SK-N-DZ (cell line): ENCODE measurements at regions not wholly inside any gene's neighbourhood (a gene's known extent, or its start where the extent isn't known, plus 50 kb on each side); places are given as distances from the start of the nearest gene placed in this dataset.
"Not testable (repeated sequence)": the region's sequence is repeated elsewhere in the genome, so short reads cannot be mapped to it uniquely, and the experiment has no call there.

Source experiments
- DNase-seq: peaks from one replicate; pipeline ENCODE4 v3.0.0-alpha.2; 2015; ENCODE audit warnings: low spot score

DNA sequence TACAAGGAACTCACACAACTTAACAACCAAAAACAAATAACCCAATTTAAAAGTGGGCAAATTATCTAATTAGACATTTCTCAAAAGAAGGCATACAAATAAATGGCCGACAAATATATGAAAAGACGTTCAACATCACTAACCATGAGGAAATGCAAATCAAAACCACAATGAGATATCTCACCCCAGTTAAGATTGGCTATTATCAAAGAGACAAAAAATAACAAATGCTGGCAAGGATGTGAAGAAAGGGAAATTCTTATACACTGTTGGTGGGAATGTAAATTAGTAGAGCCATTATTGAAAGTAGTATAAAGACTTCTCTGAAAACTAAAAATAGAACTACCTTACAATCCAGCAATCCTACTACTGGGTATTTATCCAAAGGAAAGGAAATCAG, 96.7 kb upstream of the SIRPG start:
- no peak for DNase-seq

DNA sequence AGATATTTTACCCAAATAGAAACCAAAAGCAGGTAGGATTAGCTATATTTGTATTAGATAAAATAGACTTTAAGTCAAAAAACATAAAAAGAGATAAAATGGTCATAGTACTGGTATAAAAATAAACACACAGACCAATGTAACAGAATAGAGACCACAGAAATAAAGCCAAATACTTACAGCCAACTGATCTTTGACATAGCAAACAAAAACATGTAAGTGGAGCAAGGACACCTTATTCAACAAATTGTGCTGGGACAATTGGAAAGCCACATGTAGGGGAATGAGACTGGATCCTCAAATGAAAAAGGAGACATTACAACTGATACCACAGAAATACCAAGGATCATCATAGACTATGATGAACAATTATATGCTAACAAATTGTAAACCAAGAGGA, 94.5 kb upstream of the SIRPG start:
- no peak for DNase-seq

DNA sequence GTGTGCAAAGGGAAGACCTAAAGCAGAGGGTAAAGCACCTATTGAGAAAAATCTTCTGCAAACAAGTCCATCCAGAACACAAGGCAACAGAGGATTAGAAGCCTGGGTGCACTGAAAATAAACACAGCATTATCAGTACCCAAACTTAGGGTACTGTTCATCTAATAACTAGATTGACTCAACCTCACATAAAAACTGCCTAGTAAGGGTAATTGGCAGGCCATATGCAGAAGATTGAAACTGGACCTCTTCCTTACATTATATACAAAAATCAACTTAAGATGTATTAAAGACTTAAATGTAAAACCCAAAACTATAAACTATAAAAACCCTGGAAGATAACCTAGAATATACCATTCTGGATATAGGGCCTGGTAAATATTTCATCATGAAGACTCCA, 91.2 kb upstream of the SIRPG start:
- no peak for DNase-seq

DNA sequence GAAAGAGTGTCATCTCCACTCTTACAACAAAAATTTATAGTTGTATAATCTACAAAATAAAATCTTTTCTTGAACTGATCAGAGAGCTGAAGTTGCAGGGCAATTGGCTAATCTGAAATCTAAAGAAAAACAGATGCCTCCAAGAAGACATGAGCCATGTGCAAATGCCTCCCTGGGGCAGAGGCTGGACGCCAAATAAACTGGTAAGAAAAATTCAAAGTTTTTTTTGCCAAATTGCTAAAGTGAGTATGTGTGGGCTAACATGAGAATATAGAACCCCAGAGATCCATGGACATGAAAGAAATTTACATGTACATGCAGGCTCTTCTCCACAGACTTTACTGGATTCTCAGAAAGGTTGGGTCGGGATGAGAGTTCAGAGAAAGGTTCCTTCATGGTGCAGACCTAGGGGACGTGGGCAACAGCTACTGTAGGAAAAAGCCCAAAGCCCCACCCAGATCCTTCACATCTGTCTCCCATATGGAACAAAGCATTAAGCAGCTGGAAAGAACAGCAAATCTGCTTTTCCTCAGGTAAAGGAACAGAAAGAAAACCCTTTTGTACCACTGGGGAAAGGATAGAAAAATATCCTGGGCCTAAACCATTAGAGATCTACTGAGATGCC, 90.5 kb upstream of the SIRPG start:
- peak; percentile 12 for DNase-seq

DNA sequence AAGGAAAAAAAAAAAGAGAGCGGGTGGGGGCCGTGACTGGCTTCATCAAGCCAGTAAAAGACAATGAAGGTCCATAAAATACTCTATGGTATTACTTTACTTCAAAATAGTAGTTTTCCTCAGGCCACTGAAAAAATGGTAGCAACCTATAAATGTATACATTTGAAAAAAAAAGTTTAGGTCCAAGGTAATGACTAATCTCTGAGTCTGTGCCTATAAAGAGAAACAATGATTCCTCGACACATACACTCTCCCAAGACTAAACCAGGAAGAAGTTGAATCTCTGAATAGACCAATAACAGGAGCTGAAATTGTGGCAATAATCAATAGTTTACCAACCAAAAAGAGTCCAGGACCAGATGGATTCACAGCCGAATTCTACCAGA, 84.5 kb upstream of the SIRPG start:
- not testable (repeated sequence) for DNase-seq

DNA sequence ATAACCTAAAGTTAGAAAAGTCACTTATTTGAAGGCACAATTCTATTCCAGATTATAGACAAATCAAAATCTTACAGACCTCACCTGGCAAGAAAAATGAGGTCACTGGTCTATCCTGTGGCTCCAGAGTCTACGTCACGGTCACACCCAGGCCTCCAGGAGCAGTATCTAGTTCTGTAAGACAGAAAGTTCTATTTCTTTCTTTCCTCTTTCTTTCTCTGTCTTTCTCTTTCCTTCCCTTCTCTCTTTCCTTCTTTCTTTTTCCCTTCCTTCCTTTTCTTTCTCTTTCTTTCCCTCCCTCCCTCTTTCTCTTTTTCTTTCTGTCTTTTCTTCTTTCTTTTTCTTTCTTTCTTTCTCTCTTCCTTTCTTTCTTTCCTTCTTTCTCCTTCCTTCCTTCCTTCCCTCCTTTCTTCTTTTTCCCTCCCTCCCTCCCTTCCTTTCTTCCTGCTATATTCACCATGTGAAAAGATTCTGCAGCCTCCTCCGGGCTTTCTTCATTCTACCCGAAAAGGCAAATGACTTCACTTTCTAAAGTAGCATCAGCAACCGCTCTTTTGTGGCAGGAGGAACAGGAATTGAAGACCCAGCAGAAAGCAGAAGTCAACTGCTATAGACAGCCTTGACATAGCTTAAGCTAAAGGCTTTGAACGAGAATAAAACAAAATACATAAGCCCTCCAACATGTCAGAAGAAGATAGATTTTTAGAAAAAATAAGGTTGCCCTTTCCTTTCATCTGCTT, 83.9 kb upstream of the SIRPG start:
- no peak for DNase-seq

DNA sequence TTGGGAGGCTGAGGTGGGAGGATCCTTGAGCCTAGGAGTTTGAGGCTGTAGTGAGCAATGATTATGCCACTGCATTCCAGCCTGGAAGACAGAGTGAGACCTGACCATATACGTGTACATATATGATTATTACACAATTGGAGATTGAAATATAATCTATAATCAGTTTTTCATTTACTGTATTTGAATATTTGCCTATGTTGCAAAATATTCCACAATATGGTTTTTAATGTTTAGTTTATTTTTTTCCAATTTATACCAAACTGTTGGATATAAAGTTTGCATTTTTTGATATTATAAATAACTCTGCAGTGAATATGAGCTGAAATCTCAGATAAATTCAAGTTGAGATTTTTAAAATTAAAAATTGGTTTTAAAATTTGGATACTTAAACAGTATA, 79.6 kb upstream of the SIRPG start:
- DNase-seq: no peak

DNA sequence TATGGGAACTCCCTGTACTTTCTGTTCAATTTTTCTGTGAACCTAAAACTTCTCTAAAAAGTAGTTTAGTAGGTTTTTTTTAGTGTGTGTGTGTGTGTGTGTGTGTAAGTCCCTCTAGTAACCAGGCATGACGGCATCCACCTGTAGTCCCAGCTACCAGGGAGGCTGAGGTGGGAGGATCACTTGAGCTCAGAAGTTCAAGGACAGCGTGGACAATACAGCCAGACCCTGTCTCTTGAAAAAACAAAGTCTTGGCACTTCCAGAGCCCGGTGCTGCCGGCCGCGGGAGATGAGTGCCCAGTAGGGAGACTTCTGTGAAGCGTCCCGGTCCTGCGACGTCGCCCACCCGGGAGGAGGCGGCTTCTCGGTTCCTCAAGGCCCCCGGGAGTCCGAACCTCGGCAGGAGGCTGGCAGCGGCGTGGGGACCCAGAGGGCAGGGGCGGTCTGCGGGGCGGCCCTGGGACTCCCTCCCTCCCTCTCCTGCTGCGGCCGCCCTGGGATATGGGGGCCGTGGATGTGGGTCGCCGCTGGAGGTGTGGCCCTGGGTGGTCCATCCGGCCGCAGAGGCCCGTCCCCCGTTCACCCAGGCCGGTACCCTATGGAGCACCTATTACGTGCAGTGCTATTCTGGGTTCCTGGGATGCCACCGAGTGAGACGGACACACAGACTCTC, 78.0 kb upstream of the SIRPG start:
- DNase-seq: no peak

DNA sequence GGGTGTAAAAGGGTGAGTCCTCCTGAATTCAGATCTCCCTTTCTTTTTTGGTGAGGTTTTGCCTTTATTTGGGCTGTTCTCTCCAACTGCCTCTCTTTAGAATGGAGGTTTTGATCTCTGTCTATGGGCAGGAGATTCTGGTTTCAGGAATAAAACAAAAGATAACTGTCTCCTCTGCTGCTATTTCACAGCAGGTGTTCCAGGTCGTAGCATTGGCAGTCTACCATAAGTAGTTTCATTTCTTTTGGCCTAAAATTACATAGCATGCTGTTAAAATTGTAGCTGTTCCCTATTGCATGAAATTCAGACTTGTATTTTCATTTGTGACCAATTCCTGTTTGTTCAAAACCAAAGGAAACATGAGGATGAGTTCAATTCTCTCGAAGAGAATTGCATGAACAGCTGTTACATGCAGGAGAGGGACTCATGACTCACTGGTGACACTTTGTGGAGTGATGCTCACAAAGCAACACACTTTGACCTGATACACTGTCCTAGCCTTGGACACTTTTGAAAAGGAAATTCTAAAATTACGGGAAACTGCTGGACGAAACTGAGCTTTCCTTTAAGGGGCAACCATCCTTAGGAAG, 76.8 kb upstream of the SIRPG start:
- DNase-seq: no peak

DNA sequence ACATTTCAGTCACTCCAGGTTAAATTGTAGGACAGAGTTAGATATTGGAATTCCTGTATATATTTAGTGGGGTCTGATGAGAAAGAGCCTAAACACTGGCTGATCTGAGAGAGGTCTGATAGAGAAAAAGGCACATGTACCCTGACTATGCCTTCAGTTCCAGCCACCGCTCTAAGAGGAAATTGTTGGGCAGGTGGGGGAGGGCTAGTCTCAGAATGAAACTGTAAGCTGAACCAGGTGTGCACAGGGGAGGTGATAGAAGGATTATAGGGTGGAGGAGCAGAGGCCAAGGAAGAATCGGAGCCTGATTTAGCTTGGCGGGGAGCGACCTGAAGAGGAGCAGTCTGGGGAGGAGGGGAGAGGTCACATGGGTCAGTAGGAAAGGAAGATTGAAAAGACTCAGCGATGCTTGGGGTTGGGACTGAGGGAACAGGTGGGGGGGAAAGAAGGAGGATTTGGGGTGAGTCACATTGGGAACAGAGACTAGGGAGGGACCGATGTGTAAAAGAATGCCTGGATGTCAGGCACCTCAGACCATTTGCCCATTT, 74.3 kb upstream of the SIRPG start:
- not testable (repeated sequence) for DNase-seq

DNA sequence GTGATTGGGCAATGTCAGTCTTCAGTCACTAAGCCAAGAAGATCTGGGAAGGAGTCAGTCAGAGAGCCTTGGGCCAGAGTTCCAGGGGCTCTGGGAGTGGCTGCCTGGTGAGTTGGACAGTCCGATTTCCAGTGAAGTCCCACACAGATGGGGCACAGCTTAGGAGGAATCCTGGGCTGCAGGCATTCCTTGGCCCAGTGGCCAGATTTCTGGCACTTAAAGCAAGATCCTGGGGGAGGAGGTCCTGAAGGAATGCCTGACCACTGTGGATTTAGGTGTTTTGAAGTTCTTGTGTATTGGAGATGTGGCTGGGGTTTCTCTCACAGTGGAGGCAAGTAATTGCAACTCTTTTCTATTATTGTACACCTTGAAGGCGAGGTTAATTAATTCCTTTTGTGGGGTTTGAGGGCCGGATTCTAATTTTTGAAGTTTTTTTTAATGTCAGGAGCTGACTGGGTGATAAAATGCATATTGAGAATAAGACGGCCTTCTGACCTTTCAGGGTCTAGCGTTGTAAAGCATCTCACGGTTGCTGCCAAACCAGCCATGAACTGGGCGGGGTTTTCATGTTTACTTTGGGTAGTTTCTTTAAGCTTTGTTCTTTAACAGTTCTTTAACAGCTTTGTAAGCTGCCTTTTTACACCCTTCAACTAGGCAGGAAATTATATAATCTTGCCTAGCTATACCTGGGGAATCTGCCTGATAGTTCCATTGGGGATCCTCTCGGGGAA, 73.6 kb upstream of the SIRPG start:
- not testable (repeated sequence) for DNase-seq

DNA sequence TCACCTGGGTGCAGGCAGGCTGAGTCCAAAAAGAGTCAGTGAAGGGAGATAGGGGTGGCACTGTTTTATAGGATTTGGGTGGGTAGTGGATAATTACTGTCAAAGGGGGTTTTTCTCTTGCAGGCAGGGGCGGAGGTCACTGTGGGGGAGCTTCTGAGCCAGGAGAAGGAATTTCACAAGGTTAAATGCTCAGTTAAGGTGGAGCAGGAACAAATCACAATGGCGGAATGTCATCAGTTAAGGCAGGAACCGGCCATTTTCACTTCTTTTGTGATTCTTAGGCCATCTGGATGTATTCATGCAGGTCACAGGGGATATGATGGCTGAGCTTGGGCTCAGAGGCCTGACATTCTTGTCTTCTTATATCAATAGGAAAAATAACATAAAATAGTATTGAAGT, 69.7 kb upstream of the SIRPG start:
- not testable (repeated sequence) for DNase-seq

DNA sequence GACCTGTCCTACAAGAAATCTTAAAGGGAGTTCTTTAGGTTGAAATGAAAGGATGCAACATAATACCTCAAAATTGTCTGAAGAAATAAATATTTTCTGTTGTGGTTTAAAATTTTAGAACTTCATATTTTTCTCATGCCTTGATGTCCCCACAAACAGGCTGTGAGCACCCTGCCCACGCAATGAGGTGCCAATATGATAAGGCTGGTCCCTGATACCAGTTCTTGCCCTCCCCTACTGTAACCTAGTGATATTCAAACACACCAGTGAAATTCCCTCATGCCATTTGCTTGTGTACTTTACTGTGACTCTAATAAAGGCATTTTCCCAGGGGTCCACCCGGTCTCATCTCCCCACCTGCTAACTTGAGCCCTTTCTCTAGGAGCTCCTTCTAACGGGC, 67.3 kb upstream of the SIRPG start:
- DNase-seq: no peak

DNA sequence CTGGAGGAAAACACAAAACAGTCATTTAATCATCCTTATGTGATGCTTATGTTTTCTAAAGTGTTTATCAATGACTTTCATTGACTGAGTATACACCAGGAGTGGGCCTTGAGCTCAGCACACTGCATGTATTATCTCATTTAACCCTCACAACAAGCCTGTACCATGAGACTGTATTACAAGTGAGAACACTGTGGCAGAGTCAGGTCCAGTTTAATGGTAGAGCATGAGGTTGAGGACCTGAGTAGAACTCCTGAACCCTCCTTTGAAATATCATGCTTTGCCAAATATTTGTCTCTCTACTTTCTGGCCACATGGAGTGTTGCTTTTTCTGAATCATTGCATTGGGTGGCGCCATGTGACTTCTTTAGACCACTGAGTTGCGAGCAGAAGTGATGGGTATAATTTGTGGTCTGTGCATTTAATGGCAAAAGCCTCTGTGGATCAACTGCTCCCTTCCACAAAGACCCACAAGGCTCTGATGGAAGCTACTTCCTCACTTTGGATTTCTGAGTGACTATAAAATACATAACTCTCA, 65.0 kb upstream of the SIRPG start:
- DNase-seq: no peak

DNA sequence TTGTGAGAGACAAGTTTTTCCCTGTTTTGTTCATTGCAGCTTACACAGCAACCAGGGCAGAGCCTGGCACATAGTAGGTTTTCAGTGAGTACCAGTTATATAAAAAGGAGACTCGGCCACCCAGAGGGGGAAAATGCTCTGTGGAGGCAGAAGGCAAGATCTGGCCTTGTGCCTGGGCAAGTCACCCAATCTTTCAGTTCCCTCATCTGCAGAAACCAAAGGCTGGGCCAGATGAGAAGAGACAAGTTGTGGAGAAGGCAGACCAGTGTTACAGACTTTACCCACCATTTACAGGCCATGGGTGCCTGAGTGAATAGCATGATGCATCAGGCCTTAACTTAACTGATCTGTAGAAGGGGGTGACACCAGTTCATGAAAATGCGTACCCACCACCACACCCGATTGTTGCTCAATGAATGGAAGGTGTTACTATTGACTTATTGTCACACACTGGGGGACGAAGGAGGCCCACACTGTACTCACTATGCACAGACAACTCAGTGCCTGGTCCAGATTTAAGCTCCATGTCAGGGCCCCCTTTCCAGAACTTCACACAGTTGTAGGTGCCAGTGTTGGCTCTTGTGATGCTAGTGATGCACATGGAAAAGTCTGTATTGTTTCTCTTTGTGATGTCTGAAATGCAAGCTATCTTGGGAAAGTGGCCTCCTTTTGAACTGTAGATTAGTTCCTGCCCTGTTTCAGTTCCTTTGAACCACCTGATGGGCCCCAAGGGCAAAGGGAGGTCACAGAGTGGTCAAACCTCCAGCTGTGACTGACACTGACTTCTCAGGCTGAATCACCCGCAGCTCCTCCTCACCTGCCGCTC, 64.3 kb upstream of the SIRPG start:
- DNase-seq: no peak

DNA sequence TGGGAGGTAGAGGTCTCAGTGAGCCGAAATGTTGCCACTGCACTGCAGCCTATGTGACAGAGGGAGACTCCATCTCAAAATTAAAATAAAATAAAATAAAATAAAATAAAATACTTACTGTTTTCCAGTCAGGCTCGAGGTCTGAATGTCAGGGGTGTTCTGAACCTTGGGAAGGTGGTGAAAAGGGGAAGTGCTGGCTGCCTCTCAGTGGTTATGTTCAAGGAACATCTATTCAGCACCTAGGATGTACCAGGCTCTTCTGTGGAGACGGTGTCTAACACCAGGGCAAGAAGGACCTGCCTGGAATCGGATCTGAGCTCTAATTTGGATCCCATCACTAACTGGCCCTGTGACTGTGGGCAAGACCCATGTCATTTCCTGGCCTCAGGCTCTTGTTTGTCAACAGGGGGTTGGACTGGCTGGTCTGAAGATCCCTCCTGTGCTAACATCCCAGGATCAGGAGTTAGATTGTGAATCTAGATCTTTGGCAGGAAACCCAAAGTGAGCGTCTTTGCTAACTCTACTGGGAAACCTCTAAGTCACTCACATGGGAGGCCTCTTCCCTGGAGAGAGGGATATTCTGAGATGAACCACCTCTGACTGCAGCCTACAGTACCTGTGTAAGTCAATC, 63.4 kb upstream of the SIRPG start:
- DNase-seq: no peak

DNA sequence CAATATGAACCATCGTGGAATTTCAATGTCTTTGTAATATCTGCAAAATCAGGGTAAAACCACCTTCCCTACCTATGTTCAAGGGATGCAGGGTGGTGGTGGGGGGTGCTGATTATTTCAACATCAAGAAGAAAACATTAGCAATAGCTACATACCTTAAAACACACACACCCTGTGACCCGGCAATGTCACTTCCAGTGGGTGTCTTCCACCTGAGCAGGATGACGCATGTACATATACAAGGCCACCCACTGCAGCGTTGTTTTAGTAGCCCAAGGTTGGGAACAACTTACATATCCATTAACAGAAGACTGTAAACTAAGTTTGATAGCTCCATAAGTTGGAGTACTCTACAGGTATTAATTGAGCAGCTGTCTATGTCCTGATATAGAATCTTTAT, 62.6 kb upstream of the SIRPG start:
- DNase-seq: no peak

DNA sequence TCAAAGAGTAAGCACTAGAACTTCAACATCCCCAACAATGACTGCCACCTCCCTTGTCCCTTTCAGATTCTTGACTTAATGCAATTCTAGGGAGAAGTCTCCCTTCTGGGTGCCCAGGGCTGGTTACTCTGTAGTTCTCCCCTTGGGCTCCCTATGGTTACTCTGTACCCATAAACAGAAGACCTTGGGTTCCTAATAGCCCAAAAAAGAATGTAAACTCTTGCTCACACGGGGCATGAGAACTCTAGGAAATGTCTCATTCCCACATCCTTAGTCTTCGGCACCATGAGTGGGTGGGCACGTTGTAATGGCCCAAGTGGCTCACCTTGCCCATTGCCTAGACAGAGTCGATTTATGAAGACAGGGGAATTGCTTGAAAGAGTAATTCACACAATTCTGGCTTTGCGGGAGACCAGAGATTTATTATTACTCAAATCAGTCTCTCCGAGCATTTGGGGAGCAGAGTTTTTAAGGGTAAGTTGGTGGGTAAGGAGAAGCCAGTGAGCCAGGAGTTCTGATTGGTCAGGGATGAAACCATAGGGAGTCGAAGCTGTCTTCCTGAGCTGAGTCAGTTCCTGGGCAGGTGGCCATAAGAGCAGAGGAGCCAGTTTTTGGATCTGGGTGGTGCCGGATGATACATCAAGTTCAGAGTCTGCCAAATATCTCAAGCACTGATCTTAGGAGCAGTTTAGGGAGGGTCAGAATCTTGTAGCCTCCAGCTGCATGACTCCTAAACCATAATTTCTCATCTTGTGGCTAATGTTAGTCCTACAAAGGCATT, 61.2 kb upstream of the SIRPG start:
- DNase-seq: no peak
